Cardiac muscle cell (in vitro differentiated cells and primary cell): ENCODE measurements at regions not wholly inside any gene's neighbourhood (a gene's known extent, or its start where the extent isn't known, plus 50 kb on each side); places are given as distances from the start of the nearest gene placed in this dataset.

Experiments
- DNase-seq, 2 donors: peaks; one replicate each; pipeline versions ENCODE4 v3.0.0 to v3.0.0-alpha.2; 2010 to 2017; ENCODE audit warnings: low read depth in 1 of 2, low spot score in 1 of 2
- H3K27ac ChIP-seq: fragments of 200-600 bp; sonication (generic); 2 replicates; pipeline ENCODE4 v1.5.1; 2016
- H3K27me3 ChIP-seq: fragments of 200-600 bp; sonication (generic); 2 replicates; pipeline ENCODE4 v1.6.0; 2016; ENCODE audit warnings: control low read depth
- H3K36me3 ChIP-seq: fragments of 200-600 bp; sonication (generic); 2 replicates; pipeline ENCODE4 v1.5.1; 2016; ENCODE audit warnings: control low read depth
- H3K4me1 ChIP-seq: fragments of 200-600 bp; sonication (generic); 2 replicates; pipeline ENCODE4 v1.8.1; 2017; ENCODE audit warnings: low read depth, mild to moderate bottlenecking, mixed run types
- H3K4me3 ChIP-seq: fragments of 200-600 bp; sonication (generic); 2 replicates; pipeline ENCODE4 v1.5.1; 2016; ENCODE audit warnings: mild to moderate bottlenecking
- H3K9me3 ChIP-seq: fragments of 200-600 bp; sonication (generic); 2 replicates; pipeline ENCODE4 v1.5.1; 2017; ENCODE audit warnings: low read depth, mild to moderate bottlenecking, control low read depth
- CTCF ChIP-seq: IDR thresholded peaks from 2 replicates; pipeline ENCODE4 v1.5.1; 2012; ENCODE audit warnings: low read depth, mild to moderate bottlenecking, low read length

GRCh38 chr4:17165286-17165685 lies 266.8 kb upstream of the LDB2 start:
- Histone ChIP-seq H3K4me3 (no peak overlapping the region), H3K9me3 (no peaks in the 10 kb centered on the region), H3K4me1 (no peaks in the 10 kb centered on the region), H3K27me3 (no peaks in the 10 kb centered on the region), H3K36me3 (no peaks in the 10 kb centered on the region), H3K27ac (no peak overlapping the region)
- no peak for TF ChIP-seq CTCF
- DNase-seq: no peak

GRCh38 chr4:17164666-17165065 lies 266.2 kb upstream of the LDB2 start:
- no peaks in the 10 kb centered on the region for H3K27me3 ChIP-seq
- DNase-seq: peak in 1 of 2 donors; percentile 50
- no peak overlapping the region for H3K4me3 ChIP-seq
- no peaks in the 10 kb centered on the region for H3K9me3 ChIP-seq
- H3K4me1 ChIP-seq: no peaks in the 10 kb centered on the region
- TF ChIP-seq CTCF: no peak
- H3K36me3 ChIP-seq: no peaks in the 10 kb centered on the region
- no peak overlapping the region for H3K27ac ChIP-seq

GRCh38 chr4:17163156-17163771 lies 264.8 kb upstream of the LDB2 start:
- Histone ChIP-seq H3K27ac (no peak overlapping the region), H3K36me3 (no peaks in the 10 kb centered on the region), H3K4me3 (no peak overlapping the region), H3K27me3 (no peaks in the 10 kb centered on the region), H3K9me3 (no peaks in the 10 kb centered on the region), H3K4me1 (no peaks in the 10 kb centered on the region)
- TF ChIP-seq CTCF: no peak
- DNase-seq: no peak

GRCh38 chr4:17157304-17157703 lies 258.9 kb upstream of the LDB2 start:
- no peak for DNase-seq
- TF ChIP-seq CTCF: no peak
- Histone ChIP-seq H3K4me3 (no peak overlapping the region), H3K27me3 (no peaks in the 10 kb centered on the region), H3K4me1 (no peaks in the 10 kb centered on the region), H3K36me3 (no peaks in the 10 kb centered on the region), H3K27ac (no peak overlapping the region), H3K9me3 (no peaks in the 10 kb centered on the region)

GRCh38 chr4:17155486-17155885 lies 257.0 kb upstream of the LDB2 start:
- Histone ChIP-seq H3K4me1 (no peaks in the 10 kb centered on the region), H3K4me3 (no peak overlapping the region), H3K36me3 (no peaks in the 10 kb centered on the region), H3K27me3 (no peaks in the 10 kb centered on the region), H3K27ac (no peak overlapping the region), H3K9me3 (no peaks in the 10 kb centered on the region)
- DNase-seq: peak in 1 of 2 donors; percentile 64
- TF ChIP-seq CTCF: peak; percentile 7
